Mucosa of rectum (tissue), 2 donors: ENCODE measurements at regions not wholly inside any gene's neighbourhood (a gene's known extent, or its start where the extent isn't known, plus 50 kb on each side); places are given as distances from the start of the nearest gene placed in this dataset.
"Not testable (repeated sequence)": the region's sequence is repeated elsewhere in the genome, so short reads cannot be mapped to it uniquely, and the experiment has no call there.

Source experiments
- H3K27ac ChIP-seq, 2 donors: one replicate each; pipeline ENCODE4 v1.7.0; 2013; ENCODE audit warnings: inconsistent platforms in 2 of 2, low read depth in 2 of 2, low read length in 2 of 2
- H3K27me3 ChIP-seq, 2 donors: one replicate each; pipeline ENCODE4 v1.7.0; 2013; ENCODE audit warnings: low read length in 2 of 2; ENCODE audit not compliant: control insufficient read depth in 2 of 2, insufficient read depth in 2 of 2
- H3K36me3 ChIP-seq, 2 donors: one replicate each; pipeline ENCODE4 v1.7.0; 2013; ENCODE audit warnings: low read length in 2 of 2; ENCODE audit not compliant: control insufficient read depth in 2 of 2, insufficient read depth in 2 of 2
- H3K4me1 ChIP-seq, 2 donors: one replicate each; pipeline ENCODE4 v1.7.0; 2013; ENCODE audit warnings: low read length in 2 of 2, mild to moderate bottlenecking in 1 of 2; ENCODE audit not compliant: control insufficient read depth in 2 of 2, insufficient read depth in 2 of 2
- H3K4me3 ChIP-seq, 2 donors: one replicate each; pipeline ENCODE4 v1.7.0; 2013; ENCODE audit warnings: low read length in 2 of 2
- H3K9ac ChIP-seq, 2 donors: one replicate each; pipeline ENCODE4 v1.7.0; 2013; ENCODE audit warnings: low read length in 2 of 2, low read depth in 1 of 2, mild to moderate bottlenecking in 1 of 2
- H3K9me3 ChIP-seq, 2 donors: one replicate each; pipeline ENCODE4 v1.7.0; 2013; ENCODE audit warnings: low read length in 2 of 2; ENCODE audit not compliant: control insufficient read depth in 2 of 2
- donor health status: healthy.
- donor health status: Normal muscosa, but diverticular disease.

DNA sequence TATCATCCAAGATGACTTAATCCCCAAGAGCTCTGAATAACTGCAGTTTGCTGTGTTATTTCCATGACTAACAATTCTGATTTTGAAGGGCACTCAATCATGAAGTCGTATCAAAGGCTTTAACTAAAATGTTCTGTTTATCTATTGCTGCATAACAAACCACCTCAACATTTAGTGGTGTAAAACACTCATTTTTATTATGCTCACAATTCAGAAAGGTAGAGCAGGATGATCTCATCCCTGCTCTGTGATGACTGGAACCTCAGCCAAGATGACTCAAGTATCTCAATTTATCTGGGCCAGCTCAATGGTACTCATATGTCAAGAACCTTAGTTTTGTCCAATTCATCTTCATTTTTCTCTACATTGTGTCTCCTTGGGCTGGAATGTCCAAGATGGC lies 451.1 kb downstream of the PPARGC1A start:
- H3K4me3 ChIP-seq = no peak overlapping the region
- H3K4me1 ChIP-seq = peaks cover 0 to 3% of the 10 kb centered on the region in 2 donors
- H3K27ac ChIP-seq = no peak overlapping the region
- no peaks in the 10 kb centered on the region for H3K36me3 ChIP-seq
- H3K27me3 ChIP-seq = no peaks in the 10 kb centered on the region
- H3K9ac ChIP-seq = no peak overlapping the region
- no peaks in the 10 kb centered on the region for H3K9me3 ChIP-seq

DNA sequence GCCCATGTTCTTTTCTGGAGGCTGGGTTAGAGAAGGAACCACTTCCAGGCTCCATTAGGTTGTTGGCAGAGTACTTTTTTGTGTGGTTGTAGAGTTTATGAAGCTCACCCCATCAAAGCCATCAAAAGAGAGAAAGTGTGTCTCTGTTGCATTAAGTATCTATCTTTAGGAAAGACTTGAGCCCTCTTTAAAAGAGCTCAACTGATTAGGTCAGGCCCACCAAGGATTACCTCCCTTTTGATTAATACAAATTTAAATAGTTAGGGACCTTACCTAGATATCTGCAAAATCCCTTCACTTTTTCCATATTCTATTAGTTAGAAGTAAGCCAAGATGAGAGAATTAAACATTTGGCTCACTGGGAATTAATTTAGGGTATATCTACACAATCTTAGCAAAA lies 460.4 kb downstream of the PPARGC1A start:
- Histone ChIP-seq H3K4me1 (no peaks in the 10 kb centered on the region), H3K27me3 (no peaks in the 10 kb centered on the region), H3K9ac (no peak overlapping the region), H3K36me3 (no peaks in the 10 kb centered on the region), H3K4me3 (no peak overlapping the region), H3K9me3 (no peaks in the 10 kb centered on the region), H3K27ac (no peak overlapping the region)

DNA sequence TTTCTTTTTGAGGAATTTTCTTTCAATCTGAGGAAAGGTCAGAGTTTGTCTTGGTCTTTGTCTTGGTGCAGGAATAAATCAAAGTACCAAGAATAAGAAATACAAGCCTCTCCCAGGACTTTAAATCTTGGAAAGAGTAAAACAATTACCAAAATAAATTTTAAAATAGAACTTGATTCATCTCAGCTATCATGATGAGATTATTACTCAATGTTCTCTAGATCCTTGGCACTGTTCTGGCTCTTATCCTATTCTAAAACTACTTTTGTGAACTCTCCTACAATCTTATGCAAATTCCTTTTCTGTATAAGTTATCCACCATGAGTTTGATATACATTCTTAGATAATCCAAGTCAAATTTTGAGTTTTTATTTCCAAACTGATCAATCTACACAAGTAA lies 464.3 kb downstream of the PPARGC1A start:
- Histone ChIP-seq H3K27ac (no peak overlapping the region), H3K27me3 (no peaks in the 10 kb centered on the region), H3K9ac (no peak overlapping the region), H3K4me1 (no peaks in the 10 kb centered on the region), H3K36me3 (no peaks in the 10 kb centered on the region), H3K4me3 (no peak overlapping the region), H3K9me3 (no peaks in the 10 kb centered on the region)

DNA sequence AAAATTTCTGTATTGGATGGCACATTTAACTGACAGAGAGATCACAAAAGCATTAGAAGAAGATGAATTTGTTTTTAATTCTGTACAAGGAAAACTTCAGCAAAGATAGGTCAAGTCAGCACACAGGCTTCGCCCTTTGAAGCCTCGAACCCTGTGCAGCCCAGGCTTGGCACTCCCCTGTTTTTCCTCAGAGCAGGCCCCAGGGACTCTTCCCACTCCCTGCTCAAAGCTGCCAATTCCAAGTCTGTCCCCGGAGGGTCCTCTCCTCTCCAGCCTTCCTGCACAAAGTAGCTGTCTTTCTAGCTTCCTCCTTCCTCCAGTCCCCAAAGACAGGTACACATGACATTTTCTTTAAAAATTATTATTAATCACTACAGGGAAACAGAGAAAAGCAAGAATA lies 466.3 kb downstream of the PPARGC1A start:
- H3K9me3 ChIP-seq = no peaks in the 10 kb centered on the region
- H3K4me1 ChIP-seq = no peaks in the 10 kb centered on the region
- H3K4me3 ChIP-seq = no peak overlapping the region
- no peaks in the 10 kb centered on the region for H3K27me3 ChIP-seq
- no peak overlapping the region for H3K27ac ChIP-seq
- H3K36me3 ChIP-seq = no peaks in the 10 kb centered on the region
- H3K9ac ChIP-seq = no peak overlapping the region

DNA sequence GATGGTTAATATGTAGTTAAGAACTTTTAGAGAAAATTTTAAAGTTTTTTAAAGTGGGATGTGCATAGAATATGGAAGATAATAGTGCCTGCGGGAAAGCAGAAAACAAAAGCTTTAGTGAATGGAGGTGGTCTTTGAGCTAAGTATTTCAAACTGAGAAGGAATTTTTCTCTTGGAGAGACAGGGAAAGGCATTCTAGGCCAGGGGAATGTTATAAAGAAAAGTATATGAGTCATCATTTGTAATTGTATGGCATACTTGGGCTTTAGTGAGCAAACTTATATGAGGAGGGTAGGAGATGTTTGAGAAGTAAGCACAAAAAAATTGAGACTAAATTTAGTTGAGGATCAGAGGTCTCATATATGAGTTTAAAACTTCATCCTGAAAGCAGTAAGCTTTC lies 467.0 kb downstream of the PPARGC1A start:
- no peaks in the 10 kb centered on the region for H3K4me1 ChIP-seq
- H3K27ac ChIP-seq = no peak overlapping the region
- H3K36me3 ChIP-seq = no peaks in the 10 kb centered on the region
- no peaks in the 10 kb centered on the region for H3K27me3 ChIP-seq
- no peak overlapping the region for H3K4me3 ChIP-seq
- H3K9me3 ChIP-seq = no peaks in the 10 kb centered on the region
- no peak overlapping the region for H3K9ac ChIP-seq

DNA sequence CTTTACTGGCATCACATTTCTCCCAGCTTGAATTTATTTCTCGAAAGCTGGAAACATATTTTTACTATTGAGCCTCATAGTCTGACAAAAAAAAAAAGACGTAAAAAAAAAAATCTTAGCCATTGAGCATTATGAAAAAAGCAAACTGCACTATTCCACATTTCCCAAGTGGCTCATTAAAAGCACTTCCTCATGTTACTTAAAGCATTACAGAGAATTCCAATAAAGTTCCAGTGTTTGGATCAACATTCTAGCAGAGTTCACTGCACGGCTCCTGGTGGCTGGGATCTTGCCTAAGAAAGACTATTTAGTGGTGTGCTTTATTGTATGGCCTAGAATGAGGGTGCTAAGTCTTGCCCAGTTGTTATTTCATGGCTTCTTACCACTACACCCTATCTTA lies 476.2 kb downstream of the PPARGC1A start:
- no peak overlapping the region for H3K27ac ChIP-seq
- H3K9me3 ChIP-seq = no peaks in the 10 kb centered on the region
- H3K27me3 ChIP-seq = no peaks in the 10 kb centered on the region
- no peaks in the 10 kb centered on the region for H3K4me1 ChIP-seq
- H3K4me3 ChIP-seq = no peak overlapping the region
- H3K9ac ChIP-seq = no peak overlapping the region
- H3K36me3 ChIP-seq = no peaks in the 10 kb centered on the region

DNA sequence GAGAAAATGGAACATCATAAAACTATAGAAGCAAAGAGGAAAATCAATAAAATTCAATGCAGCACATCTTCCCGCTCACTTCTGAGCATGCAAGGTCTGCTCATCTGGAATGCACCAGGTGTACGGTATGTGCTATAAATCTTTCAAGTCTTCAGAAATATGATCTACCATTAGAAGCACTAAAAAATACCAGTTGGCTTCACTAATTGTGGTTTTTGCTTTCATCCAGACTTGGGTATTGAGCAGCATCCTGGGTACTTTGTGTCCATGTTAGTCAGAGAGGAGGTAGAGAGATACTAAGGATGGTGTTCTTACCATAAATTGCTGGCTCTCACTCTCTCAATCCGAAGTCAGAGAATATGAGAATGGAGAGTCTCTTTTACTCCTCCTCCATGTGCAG lies 477.1 kb downstream of the PPARGC1A start:
- no peaks in the 10 kb centered on the region for H3K27me3 ChIP-seq
- H3K4me1 ChIP-seq = no peaks in the 10 kb centered on the region
- no peak overlapping the region for H3K9ac ChIP-seq
- no peak overlapping the region for H3K4me3 ChIP-seq
- H3K27ac ChIP-seq = no peak overlapping the region
- H3K36me3 ChIP-seq = no peaks in the 10 kb centered on the region
- H3K9me3 ChIP-seq = no peaks in the 10 kb centered on the region

DNA sequence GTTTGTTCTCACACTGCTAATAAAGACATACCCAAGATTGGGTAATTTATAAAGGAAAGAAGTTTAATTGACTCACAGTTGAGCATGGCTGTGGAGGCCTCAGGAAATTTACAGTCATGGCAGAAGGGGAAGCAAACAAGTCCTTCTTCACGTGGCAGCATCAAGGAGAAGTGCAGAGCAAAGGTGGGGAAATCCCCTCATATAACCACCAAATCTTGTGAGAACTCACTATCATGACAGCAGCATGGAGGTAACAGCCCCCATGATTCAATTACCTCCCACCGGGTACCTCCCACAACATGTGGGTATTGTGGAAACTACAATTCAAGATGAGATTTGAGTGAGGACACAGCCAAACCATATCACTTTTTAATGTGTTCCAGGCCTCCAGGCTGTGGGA lies 480.9 kb downstream of the PPARGC1A start:
- not testable (repeated sequence) for H3K9me3 ChIP-seq, H3K36me3 ChIP-seq, H3K9ac ChIP-seq, H3K27me3 ChIP-seq, H3K4me1 ChIP-seq, H3K27ac ChIP-seq, H3K4me3 ChIP-seq

DNA sequence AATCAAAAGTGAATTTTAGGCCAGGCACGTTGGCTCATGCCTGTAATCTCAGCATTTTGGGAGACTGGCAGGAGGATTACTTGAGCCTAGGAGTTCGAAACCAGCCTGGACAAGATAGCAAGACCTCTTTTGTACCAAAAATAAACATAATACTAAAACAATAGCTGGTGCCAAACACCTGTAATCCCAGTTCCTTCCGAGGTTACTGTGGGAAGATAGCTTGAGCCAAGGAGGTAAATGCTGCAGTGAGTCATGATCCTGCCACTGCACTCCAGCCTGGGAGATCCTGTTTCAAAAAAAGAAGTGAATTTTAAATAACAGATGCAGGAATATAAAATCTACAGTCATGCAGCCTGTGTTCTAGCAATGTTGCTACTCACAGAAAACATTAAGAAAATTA lies 488.3 kb downstream of the PPARGC1A start:
- Histone ChIP-seq H3K9ac (no peak overlapping the region), H3K36me3 (no peaks in the 10 kb centered on the region), H3K9me3 (no peaks in the 10 kb centered on the region), H3K27ac (no peak overlapping the region), H3K4me3 (no peak overlapping the region), H3K4me1 (no peaks in the 10 kb centered on the region), H3K27me3 (no peaks in the 10 kb centered on the region)

DNA sequence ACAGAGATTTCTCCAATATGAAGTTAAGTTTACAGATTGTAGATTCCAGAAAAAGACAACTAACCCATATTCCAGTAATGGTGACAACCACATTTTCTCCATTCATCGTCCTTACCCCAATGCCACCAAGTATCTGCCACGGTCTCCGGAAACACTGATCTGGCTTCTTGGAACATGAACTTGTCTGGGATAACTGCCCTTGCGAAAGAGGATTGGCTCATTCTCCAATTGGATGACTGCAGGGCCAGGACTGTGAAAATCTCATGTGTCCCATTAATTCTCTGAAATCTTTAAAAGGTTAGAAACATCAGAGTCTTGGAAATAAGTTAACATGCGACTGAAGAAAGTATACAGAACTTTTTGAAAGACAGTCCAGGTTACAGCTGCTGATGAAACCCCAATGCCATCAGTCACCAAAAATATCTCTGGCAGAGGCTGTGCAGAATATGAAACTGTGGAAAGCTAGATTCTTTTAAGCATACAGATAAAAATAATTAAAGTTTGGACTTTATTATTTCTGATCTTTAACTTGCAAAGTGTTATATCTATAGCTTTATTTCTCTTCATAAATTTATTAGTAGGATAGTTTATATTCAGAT lies 496.9 kb downstream of the PPARGC1A start:
- Histone ChIP-seq H3K4me1 (no peaks in the 10 kb centered on the region), H3K9me3 (no peaks in the 10 kb centered on the region), H3K27me3 (no peaks in the 10 kb centered on the region), H3K9ac (no peak overlapping the region), H3K36me3 (no peaks in the 10 kb centered on the region), H3K27ac (no peak overlapping the region), H3K4me3 (no peak overlapping the region)

DNA sequence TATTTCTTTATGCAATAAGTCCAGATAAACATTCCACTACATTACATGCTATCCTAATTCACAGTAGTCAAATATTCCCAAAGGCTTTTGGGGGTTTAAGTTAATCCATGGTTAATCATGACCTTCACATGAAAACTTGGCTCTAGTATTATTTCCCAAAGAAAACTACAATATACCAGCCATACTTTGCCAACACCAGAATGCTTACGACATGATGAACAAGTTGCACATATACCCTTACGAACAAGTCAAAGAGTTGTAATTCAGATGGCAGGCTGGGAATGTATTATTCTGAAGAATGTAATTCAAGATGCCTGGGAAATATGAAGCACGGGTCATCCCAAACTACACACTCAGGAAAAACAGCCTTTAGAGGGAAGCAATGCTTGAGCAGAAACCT lies 499.6 kb downstream of the PPARGC1A start:
- H3K36me3 ChIP-seq = no peaks in the 10 kb centered on the region
- H3K27me3 ChIP-seq = no peaks in the 10 kb centered on the region
- H3K27ac ChIP-seq = no peak overlapping the region
- no peaks in the 10 kb centered on the region for H3K4me1 ChIP-seq
- H3K9me3 ChIP-seq = no peaks in the 10 kb centered on the region
- no peak overlapping the region for H3K4me3 ChIP-seq
- no peak overlapping the region for H3K9ac ChIP-seq
